Breast epithelium (tissue), 4 donors: ENCODE measurements at regions not wholly inside any gene's neighbourhood (a gene's known extent, or its start where the extent isn't known, plus 50 kb on each side); places are given as distances from the start of the nearest gene placed in this dataset.

Experiments used
- DNase-seq, 2 donors: peaks; one replicate each; pipeline ENCODE4 v3.0.0-alpha.2; 2019; ENCODE audit warnings: low spot score in 2 of 2
- H3K27ac ChIP-seq, 2 donors: fragments of 200-600 bp; sonication (generic) in 1 of 2; one replicate each; pipeline ENCODE4 v1.5.1; 2016 to 2019; ENCODE audit warnings: mild to moderate bottlenecking in 1 of 2
- H3K27me3 ChIP-seq, 2 donors: fragments of 200-600 bp; sonication (generic) in 1 of 2; one replicate each; pipeline versions ENCODE4 v1.5.1 to v1.6.0; 2017 to 2019; ENCODE audit warnings: control low read depth in 1 of 2, mild to moderate bottlenecking in 1 of 2
- H3K36me3 ChIP-seq: fragments of 200-600 bp; one replicate; pipeline ENCODE4 v1.5.1; 2019
- H3K4me1 ChIP-seq, 2 donors: fragments of 200-600 bp; sonication (generic); one replicate each; pipeline ENCODE4 v1.5.1; 2016 to 2019; ENCODE audit warnings: control low read depth in 1 of 2
- H3K4me3 ChIP-seq, 3 donors: fragments of 200-600 bp; sonication (generic); 1 replicate in 2 of 3; 2 replicates in 1 of 3; pipeline ENCODE4 v1.5.1; 2016 to 2019; ENCODE audit warnings: mild to moderate bottlenecking in 3 of 3, moderate library complexity in 2 of 3
- H3K9me3 ChIP-seq, 2 donors: fragments of 200-600 bp; sonication (generic) in 1 of 2; one replicate each; pipeline ENCODE4 v1.5.1; 2016 to 2019; ENCODE audit warnings: control low read depth in 1 of 2
- POLR2A ChIP-seq: fragments of 450-650 bp; IDR thresholded peaks from one replicate; pipeline ENCODE4 v1.6.1; 2016; ENCODE audit warnings: antibody characterized with exemption, mild to moderate bottlenecking, moderate library complexity
- POLR2AphosphoS5 ChIP-seq, 3 donors: sonication (generic); formaldehyde crosslinking; IDR thresholded peaks; one replicate each; pipeline ENCODE4 v1.6.1; 2017; ENCODE audit warnings: antibody characterized with exemption in 3 of 3
- intact Hi-C: fragments of 100-400 bp; cut with DNase I; formaldehyde crosslinking; loops from one replicate; pipeline ENCODE4 v1.15.1; 2023; ENCODE audit warnings: low total_unique reads
- TF ChIP-seq, protein P1 (sequence below), 3 donors: fragments of 450-650 bp; IDR thresholded peaks; one replicate each; pipeline ENCODE4 v1.5.1; 2016 to 2017; ENCODE audit warnings: antibody characterized with exemption in 3 of 3, mild to moderate bottlenecking in 3 of 3, moderate library complexity in 3 of 3

DNA sequence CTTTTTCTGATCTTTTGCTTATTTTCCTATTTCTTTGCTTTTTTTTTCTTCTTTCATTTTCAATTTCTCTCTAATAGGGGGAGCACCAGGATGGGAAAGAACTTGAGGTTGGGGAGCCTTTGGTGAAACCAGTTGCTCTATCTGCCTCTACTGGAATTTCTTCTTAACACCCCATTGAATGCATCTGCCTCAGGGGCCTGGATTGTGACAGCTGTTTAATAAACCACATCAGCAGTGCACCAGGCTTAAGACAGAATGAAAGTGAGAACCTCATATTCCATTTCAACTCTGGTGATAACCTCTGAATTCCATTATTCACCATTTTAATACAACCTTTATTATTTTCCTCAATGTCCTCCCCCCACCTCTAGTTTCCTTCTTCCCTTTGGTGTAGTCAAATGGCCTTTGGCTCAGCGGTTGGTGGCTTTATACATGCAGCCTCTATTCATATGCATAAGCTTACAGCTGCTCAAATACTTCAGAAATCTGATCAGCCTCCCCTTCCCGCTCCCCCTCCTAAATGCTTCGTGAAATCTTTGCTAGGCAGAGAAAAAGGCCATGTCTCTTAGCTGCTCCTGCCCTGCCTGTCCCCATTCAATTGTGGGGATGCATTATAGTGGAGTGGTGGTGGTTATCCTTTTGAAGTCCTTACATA lies 537.3 kb upstream of the PLXNA2 start:
- H3K27me3 ChIP-seq, result peaks cover 0 to 5% of the 10 kb centered on the region in 2 donors
- intact Hi-C loops, result no loop called here
- peaks cover 0 to 3% of the 10 kb centered on the region in 2 donors for H3K9me3 ChIP-seq
- H3K36me3 ChIP-seq, result no peaks in the 10 kb centered on the region
- H3K27ac ChIP-seq, result no peak overlapping the region
- TF ChIP-seq POLR2AphosphoS5 (IDR thresholded peaks at IDR 0.05) (no peak), POLR2A (no peak)
- TF ChIP-seq, protein P1, sequence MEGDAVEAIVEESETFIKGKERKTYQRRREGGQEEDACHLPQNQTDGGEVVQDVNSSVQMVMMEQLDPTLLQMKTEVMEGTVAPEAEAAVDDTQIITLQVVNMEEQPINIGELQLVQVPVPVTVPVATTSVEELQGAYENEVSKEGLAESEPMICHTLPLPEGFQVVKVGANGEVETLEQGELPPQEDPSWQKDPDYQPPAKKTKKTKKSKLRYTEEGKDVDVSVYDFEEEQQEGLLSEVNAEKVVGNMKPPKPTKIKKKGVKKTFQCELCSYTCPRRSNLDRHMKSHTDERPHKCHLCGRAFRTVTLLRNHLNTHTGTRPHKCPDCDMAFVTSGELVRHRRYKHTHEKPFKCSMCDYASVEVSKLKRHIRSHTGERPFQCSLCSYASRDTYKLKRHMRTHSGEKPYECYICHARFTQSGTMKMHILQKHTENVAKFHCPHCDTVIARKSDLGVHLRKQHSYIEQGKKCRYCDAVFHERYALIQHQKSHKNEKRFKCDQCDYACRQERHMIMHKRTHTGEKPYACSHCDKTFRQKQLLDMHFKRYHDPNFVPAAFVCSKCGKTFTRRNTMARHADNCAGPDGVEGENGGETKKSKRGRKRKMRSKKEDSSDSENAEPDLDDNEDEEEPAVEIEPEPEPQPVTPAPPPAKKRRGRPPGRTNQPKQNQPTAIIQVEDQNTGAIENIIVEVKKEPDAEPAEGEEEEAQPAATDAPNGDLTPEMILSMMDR (IDR thresholded peaks at IDR 0.05), result no peak
- no peaks in the 10 kb centered on the region for H3K4me1 ChIP-seq
- no peak for DNase-seq
- no peak overlapping the region for H3K4me3 ChIP-seq

DNA sequence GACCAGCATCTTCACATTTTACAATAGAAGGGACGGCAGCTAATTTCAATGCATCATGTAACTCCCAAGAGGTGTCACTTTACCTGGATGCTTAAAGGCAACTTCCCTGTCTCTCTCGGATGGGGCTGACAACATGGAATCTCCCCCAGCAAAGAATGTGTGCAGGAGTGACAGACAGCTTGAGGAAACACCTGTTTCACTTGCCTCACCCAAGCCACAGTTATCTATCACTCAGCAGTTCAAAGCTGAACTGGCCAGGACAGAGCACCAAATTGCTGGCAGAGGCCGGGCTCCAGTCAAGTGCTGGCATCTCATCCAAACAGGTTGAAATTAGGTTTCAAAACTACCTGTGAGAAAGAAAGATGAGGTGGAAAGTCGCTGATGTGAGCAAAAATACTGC lies 538.0 kb upstream of the PLXNA2 start:
- no peak for DNase-seq
- H3K27ac ChIP-seq, result no peak overlapping the region
- TF ChIP-seq, protein P1 (IDR thresholded peaks at IDR 0.05), result no peak
- TF ChIP-seq POLR2AphosphoS5 (IDR thresholded peaks at IDR 0.05) (no peak), POLR2A (no peak)
- H3K27me3 ChIP-seq, result peaks cover 0 to 5% of the 10 kb centered on the region in 2 donors
- no peak overlapping the region for H3K4me3 ChIP-seq
- peaks cover 0 to 3% of the 10 kb centered on the region in 2 donors for H3K9me3 ChIP-seq
- H3K36me3 ChIP-seq, result no peaks in the 10 kb centered on the region
- no peaks in the 10 kb centered on the region for H3K4me1 ChIP-seq
- intact Hi-C loops, result no loop called here

DNA sequence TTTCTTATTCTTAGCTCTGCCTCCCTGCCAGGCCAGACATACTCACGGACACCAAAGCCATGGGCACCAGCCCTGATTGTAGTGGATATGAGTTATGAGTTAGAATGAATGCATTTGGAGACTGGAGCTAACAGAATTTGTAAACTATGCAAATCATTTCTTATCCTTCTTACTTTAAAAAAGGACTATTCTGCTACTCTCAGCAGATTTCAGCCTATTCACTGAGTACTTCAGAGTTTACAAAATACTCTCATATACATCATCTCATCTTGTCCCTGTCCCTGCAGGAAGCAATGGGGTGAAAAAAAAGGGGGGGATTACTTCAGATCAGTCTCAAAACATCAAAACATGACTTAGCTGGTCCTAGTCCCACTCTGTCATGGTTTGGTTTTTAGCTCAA lies 541.4 kb upstream of the PLXNA2 start:
- no peak for DNase-seq
- Histone ChIP-seq H3K36me3 (no peaks in the 10 kb centered on the region), H3K27ac (no peak overlapping the region), H3K4me3 (no peak overlapping the region), H3K4me1 (no peaks in the 10 kb centered on the region), H3K9me3 (no peaks in the 10 kb centered on the region), H3K27me3 (peaks cover 0 to 2% of the 10 kb centered on the region in 2 donors)
- TF ChIP-seq, protein P1 (IDR thresholded peaks at IDR 0.05), result no peak
- TF ChIP-seq POLR2A (no peak), POLR2AphosphoS5 (IDR thresholded peaks at IDR 0.05) (no peak)
- intact Hi-C loops, result no loop called here

DNA sequence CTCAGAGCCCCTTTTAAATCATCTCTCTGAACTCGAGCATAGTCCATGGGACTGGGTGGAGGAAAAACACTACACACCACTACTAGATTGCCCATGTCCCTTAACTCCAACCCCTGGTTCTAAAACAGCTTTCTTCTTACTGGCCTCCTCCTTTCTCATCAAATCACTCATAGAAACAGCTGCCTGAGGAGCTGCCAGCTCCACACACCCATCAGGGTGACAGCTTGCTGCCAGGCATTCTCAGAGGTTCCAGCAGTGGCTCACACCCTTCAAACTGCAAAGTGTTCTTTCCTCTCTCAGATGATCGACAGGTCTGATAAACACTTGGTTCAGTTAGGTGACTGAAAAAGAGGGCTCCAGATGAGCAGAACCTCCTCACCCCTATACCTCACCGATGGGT lies 543.0 kb upstream of the PLXNA2 start:
- Histone ChIP-seq H3K27ac (no peak overlapping the region), H3K9me3 (no peaks in the 10 kb centered on the region), H3K27me3 (no peaks in the 10 kb centered on the region), H3K36me3 (no peaks in the 10 kb centered on the region), H3K4me1 (no peaks in the 10 kb centered on the region), H3K4me3 (no peak overlapping the region)
- no peak for TF ChIP-seq POLR2AphosphoS5 (IDR thresholded peaks at IDR 0.05)
- intact Hi-C loops, result no loop called here
- no peak for DNase-seq

DNA sequence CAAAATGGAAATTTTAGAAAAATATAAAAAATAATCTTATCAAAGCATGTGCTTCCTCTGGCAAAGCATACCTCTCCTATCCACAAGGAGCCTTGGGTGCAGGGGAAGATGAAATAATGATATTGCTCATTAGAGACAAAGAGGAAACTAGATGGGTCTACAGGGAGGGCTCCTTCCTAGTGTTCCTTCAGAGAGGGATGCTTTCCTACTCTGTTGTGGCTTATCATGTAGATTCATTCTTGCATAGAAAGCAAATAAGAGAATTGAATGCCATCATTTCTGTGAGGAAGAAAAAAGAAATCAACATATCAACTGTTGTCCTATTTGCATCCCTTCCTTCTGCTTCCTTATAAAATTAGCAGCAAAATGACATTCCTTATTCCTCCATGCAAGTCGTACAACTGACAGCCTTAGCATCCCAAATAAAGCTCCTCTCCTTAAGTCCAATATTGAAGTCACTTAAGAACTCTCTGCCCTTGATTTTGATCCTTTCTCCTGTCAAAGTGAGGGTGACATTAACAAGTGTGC lies 543.9 kb upstream of the PLXNA2 start:
- no peak overlapping the region for H3K27ac ChIP-seq
- H3K4me3 ChIP-seq, result no peak overlapping the region
- intact Hi-C loops, result no loop called here
- H3K27me3 ChIP-seq, result no peaks in the 10 kb centered on the region
- no peaks in the 10 kb centered on the region for H3K36me3 ChIP-seq
- no peaks in the 10 kb centered on the region for H3K4me1 ChIP-seq
- TF ChIP-seq, protein P1 (IDR thresholded peaks at IDR 0.05), result no peak
- TF ChIP-seq POLR2A (no peak), POLR2AphosphoS5 (IDR thresholded peaks at IDR 0.05) (no peak)
- no peaks in the 10 kb centered on the region for H3K9me3 ChIP-seq
- DNase-seq, result no peak
